ENCODE measurements at regions not wholly inside any gene's neighbourhood (a gene's known extent, or its start where the extent isn't known, plus 50 kb on each side); places are given as distances from the start of the nearest gene placed in this dataset.
A peak's percentile ranks its signal among the peaks of the same experiment; 100 is the strongest.

GRCh38 chr15:25624504-25625177 is 185.8 kb upstream of the UBE3A start:
- Mint-ChIP-seq H3K4me3 (no peak overlapping the region), H3K9me3 (no peaks in the 10 kb centered on the region; a peak in 1 of 5 replicates), H3K36me3 (ENCODE audit: insufficient read depth in 1 of 3, low read depth in 3 of 3) (no peaks in the 10 kb centered on the region; a peak in 1 of 7 replicates), H3K27ac (peak overlapping the region in 1 of 3 experiments; percentile 18; a peak in 1 of 7 replicates), H3K4me1 (no peaks in the 10 kb centered on the region), H3K27me3 (ENCODE audit: low read depth) (peaks cover 83% of the 10 kb centered on the region)
- no peak overlapping the region for H2AK5ac ChIP-seq (ENCODE audit: insufficient read length, low read length)
- no peak overlapping the region for H4K91ac ChIP-seq (ENCODE audit: insufficient read length, low read depth, low read length)
- no peak overlapping the region for H3K27ac ChIP-seq (ENCODE audit: insufficient read length, low read depth, low read length)
- no CpG with 5 or more reads among the region's 11 CpGs for WGBS (ENCODE audit: extremely low coverage, insufficient read length, low lambda C conversion rate)
- no peak overlapping the region for H3K18ac ChIP-seq (ENCODE audit: insufficient read length, low read depth, low read length)
- H3K4me1 ChIP-seq (ENCODE audit: insufficient read depth, low read length), result no peaks in the 10 kb centered on the region
- H2BK120ac ChIP-seq (ENCODE audit: low read depth, low read length, poor library complexity, severe bottlenecking), result no peak overlapping the region
- no peak for DNase-seq
- no peak overlapping the region for H4K8ac ChIP-seq (replicated peaks; ENCODE audit: insufficient read length, low read depth, low read length)
- no peak overlapping the region for H2BK20ac ChIP-seq (ENCODE audit: low read depth, low read length, poor library complexity, severe bottlenecking)
- no peaks in the 10 kb centered on the region for H3K79me1 ChIP-seq (ENCODE audit: insufficient read depth, low read depth, low read length, poor library complexity, severe bottlenecking)
- no peak overlapping the region for H3T11ph ChIP-seq (ENCODE audit: low read length)
- H3K14ac ChIP-seq (ENCODE audit: insufficient read depth, low read length), result no peak overlapping the region
- no peak overlapping the region for H3K23ac ChIP-seq (ENCODE audit: insufficient read length, low read depth, low read length)
- H3K4me2 ChIP-seq (ENCODE audit: insufficient read depth, insufficient read length, low read length), result no peak overlapping the region
- no peak overlapping the region for H2AFZ ChIP-seq (ENCODE audit: low read length)
- TF ChIP-seq CTCF (conservative IDR thresholded peaks at IDR 0.05), result no peak
- no peaks in the 10 kb centered on the region for H3K79me2 ChIP-seq (ENCODE audit: insufficient read depth, low read length)
- H3K4ac ChIP-seq (ENCODE audit: low read depth, low read length), result no peak overlapping the region
- H3K9ac ChIP-seq (ENCODE audit: extremely low read depth, insufficient read length, low read length), result no peak overlapping the region
- no peaks in the 10 kb centered on the region for H3K9me3 ChIP-seq (ENCODE audit: control insufficient read depth, low read depth, low read length)
- H3K56ac ChIP-seq (ENCODE audit: insufficient read length, low read depth, low read length), result no peak overlapping the region
- H2BK15ac ChIP-seq (ENCODE audit: low read depth, low read length), result no peak overlapping the region
- H4K20me1 ChIP-seq (ENCODE audit: control insufficient read depth, insufficient read depth, insufficient read length), result no peaks in the 10 kb centered on the region
- H2BK5ac ChIP-seq (ENCODE audit: insufficient read length, low read length), result no peak overlapping the region
- no peak overlapping the region for H2BK12ac ChIP-seq (ENCODE audit: insufficient read length, low read depth, low read length)
- no peaks in the 10 kb centered on the region for H3K27me3 ChIP-seq (ENCODE audit: insufficient read depth, low read length)
- H3K23me2 ChIP-seq (ENCODE audit: insufficient read length, low read depth, low read length, poor library complexity, severe bottlenecking), result no peaks in the 10 kb centered on the region
- H4K5ac ChIP-seq (ENCODE audit: insufficient read length, low read depth, low read length), result no peak overlapping the region
